GM21737 (cell line): ENCODE measurements at regions not wholly inside any gene's neighbourhood (a gene's known extent, or its start where the extent isn't known, plus 50 kb on each side); places are given as distances from the start of the nearest gene placed in this dataset.
"Not testable (repeated sequence)": the region's sequence is repeated elsewhere in the genome, so short reads cannot be mapped to it uniquely, and the experiment has no call there.

Experiments used
- ATAC-seq: cut with Tn5 transposase; IDR thresholded peaks from one replicate; pipeline ENCODE4 v1.9.1; 2021; ENCODE audit warnings: mild to moderate bottlenecking, moderate library complexity; ENCODE audit not compliant: unreplicated experiment

- ATAC-seq = no peak
Observed at GRCh38 chr2:220569112-220569897, 941.9 kb downstream of the SLC4A3 start.

DNA sequence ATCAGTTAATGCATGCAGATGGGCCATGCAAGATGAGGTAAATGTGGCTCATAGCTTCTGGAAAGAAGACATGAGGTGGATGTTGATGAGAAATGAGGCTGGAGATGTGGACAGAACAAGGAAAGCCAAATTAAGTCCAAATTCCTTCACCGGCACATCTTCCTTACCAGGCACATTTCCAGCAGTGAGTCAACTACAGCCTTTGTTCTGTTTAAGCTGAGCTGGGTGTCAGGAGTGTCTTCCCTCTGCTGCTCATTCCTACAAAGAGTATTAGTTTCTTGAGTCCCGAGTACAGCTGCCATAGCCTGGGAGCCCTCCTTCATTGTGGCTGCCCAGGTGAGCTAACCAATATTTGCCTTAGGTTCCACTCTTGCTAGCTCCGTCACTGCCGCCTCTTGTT, 945.0 kb downstream of the SLC4A3 start:
- no peak for ATAC-seq

GRCh38 chr2:220574038-220574437, 946.6 kb downstream of the SLC4A3 start:
- ATAC-seq = no peak

DNA sequence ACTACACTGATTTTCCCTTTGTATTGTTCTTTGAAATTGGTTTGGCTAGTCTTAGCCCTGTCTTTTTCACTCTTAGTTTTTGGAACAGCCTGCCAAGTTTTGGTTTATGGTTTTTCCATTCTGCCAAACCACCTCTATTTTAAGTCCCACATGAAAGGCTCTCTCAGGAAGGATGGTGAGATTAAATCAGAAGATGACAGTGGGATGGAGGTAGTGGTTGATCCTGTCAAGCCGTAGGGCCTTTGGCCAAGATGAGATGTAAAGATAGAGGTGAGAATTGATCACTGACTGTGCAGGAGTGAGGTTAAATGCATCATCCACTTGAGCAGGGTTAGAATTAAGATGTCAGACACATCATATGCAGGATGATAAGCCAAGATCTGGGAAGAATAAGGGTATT, 948.5 kb downstream of the SLC4A3 start:
- no peak for ATAC-seq

DNA sequence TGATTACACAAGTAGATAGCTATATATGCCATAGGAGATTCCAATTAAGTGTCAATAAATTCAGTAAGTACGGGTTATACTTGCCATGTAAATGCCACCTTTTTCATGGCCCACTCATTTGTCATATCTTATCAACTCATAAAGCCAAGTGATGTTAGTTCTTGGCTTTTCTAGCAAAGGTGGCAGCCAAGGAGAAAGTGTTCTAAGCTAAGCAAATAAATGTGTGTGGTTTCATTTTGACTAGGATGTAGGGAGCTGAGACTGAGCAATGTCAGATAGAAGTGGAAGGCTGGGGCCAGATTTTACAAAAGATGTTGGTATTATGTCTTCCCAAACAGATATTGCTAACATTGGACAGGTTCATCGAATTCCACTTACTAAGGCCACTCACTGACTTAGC, 952.0 kb downstream of the SLC4A3 start:
- no peak for ATAC-seq

GRCh38 chr2:220580113-220580512, 952.7 kb downstream of the SLC4A3 start:
- ATAC-seq = no peak

DNA sequence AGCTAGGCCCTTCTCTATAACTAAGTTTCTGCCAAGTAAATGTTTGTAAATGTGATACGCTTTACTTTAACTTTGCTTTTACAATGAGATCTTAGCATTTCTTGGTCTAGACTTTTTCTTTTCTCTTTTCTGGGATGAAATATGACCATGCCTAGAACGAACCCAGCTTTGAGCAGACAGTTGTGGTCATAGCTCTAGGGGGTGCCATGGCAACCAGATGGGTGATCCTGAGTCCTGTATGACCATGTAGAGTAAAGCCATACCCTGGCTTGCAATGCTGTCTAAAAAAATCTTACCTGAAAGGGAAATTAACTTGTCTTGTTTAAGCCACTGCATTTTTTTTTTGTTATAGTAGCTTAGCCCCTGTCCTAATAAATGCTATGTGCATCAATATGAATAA, 956.3 kb downstream of the SLC4A3 start:
- no peak for ATAC-seq

DNA sequence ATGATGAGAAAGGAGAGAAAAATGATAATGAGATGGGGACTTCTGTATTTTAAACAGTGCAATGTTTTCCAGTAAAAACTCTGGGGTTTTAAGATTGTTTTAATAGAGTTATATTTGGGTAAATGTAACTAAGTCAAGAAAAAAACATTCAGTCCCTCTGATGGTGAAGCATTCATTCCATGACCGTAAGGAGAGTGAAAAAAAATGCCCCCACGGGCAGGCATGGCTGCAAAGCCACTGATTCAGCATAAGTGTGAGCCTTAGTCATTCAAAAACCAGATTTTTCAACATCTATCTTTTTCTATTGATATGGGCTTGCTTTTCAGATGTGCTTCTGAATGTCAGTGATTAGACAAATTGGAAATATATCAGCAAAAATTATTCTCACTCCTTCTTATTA, 957.8 kb downstream of the SLC4A3 start:
- no peak for ATAC-seq

DNA sequence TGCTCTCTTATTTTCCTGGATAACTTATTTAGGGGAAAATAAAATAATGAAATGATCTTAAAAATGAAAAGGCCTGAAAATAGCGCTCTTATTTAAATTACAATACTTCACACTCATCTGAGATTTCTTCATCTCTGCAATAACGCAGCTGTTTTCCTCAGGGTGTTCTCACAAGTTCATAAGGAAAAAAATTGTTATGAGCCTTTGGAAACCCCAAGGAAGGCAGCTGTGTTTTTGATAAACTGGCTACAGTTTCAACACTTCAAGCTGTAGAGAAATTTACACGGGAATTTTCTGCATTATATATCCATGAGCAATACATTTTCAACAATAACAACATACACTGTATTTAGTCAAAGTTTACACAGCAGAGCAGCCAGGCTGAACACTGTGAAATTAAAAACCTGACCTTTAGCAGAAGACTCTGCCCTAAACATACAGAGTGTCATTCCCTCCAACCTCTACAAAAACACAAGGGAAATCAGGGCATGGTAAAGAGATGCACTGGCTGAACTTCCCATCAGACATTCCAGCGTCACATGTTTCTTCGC, 959.6 kb downstream of the SLC4A3 start:
- ATAC-seq = no peak

- ATAC-seq = no peak
Observed at GRCh38 chr2:220588148-220588547, 960.7 kb downstream of the SLC4A3 start.

GRCh38 chr2:220590476-220590875, 963.0 kb downstream of the SLC4A3 start:
- no peak for ATAC-seq

DNA sequence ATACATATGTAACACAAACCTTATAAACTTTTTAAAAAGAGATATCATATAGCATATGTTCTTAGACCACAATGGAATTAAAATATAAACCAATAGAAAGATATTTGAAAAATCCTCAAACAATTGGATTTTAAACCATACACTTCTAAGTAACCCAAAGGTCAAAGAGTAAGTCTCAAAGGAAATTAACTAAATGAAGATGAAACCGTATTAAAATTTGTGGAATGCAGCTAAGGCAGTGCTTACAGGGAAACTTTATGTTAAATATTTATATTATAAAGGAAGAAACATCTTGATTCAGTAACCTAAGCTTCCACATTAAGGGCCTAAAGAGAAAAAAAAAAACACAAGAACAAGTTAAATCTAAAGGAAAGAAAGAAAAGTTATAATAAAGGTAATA, 966.1 kb downstream of the SLC4A3 start:
- ATAC-seq = no peak

DNA sequence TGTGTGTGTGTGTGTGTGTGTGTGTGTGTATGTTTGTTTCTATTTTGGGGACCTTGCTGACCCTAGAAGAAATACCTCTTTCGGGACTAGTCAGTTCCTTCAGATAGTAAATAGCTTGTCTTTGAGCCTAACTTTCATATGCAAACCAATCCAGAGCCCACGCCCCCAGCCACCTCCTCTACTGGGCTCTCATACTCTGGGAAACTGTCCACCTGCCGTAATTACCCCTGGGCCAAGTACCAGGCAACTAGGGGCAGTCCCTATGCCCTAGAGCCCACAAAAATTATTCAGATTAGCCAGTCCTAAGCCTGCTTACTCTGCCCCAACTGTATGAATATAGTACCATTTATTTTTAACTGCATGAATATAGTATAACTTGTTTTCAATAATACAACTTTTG, 970.4 kb downstream of the EPHA4 start:
- no peak for ATAC-seq

GRCh38 chr2:220613004-220613403, 959.1 kb downstream of the EPHA4 start:
- ATAC-seq = not testable (repeated sequence)

- ATAC-seq = no peak
Observed at GRCh38 chr2:220614064-220614463, 958.0 kb downstream of the EPHA4 start.

- no peak for ATAC-seq
Observed at GRCh38 chr2:220619525-220620220, 952.4 kb downstream of the EPHA4 start.

- ATAC-seq = no peak
Observed at GRCh38 chr2:220626603-220627002, 945.5 kb downstream of the EPHA4 start.

- no peak for ATAC-seq
Observed at GRCh38 chr2:220628252-220628651, 943.9 kb downstream of the EPHA4 start.

- ATAC-seq = no peak
Observed at GRCh38 chr2:220641137-220641536, 931.0 kb downstream of the EPHA4 start.

DNA sequence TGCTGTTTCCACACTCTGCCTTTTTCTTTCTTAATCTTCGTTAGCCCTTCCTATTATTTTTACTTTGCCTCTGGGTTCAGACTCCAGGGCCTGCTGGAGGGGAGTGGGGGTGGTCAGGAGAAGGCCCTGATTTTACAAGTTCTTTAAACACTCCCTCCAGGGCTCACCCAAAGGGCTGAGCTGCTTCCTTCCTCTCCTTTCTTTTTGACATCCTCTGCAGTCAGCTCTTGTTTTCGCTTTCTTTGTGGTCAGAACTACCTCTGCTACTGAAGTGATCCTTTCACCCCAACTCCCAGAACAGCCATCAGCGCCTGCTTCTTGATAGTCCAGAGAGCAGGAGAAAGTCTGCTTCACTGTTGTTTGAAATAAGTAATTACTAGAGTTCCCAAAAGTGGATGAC, 925.7 kb downstream of the EPHA4 start:
- ATAC-seq = no peak

- no peak for ATAC-seq
Observed at GRCh38 chr2:220648628-220649027, 923.5 kb downstream of the EPHA4 start.

GRCh38 chr2:220653776-220654175, 918.3 kb downstream of the EPHA4 start:
- ATAC-seq = no peak
